ENCODE measurements at regions not wholly inside any gene's neighbourhood (a gene's known extent, or its start where the extent isn't known, plus 50 kb on each side); places are given as distances from the start of the nearest gene placed in this dataset.

DNA sequence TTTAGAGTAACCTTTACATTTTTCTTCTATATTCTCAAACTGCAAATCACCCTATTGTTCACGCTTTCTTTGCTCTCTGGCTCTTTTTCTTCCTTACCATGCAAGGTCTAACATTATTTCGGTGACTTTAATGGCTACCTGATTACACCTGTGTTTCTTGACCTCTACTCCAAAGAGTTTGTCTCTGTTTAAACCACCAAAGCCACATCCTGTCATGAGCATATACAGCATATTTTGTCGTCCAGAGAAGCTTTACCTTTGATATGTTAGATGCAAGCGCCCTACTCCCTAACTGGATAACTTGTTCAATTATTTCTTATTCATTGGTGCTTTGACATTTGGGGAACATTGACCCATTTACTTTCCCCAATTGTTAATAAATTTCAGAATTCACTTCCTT is 565.1 kb upstream of the GCFC2 start:
- Histone ChIP-seq H4K20me1 (ENCODE audit: control insufficient read depth, insufficient read depth, low read depth, low read length) (no peaks in the 10 kb centered on the region), H3K9me3 (ENCODE audit: control insufficient read depth, insufficient read depth, low read length) (no peaks in the 10 kb centered on the region), H3K4me3 (ENCODE audit: low read length) (no peak overlapping the region), H3K4me2 (ENCODE audit: low read length) (no peak overlapping the region), H3K4me1 (ENCODE audit: control insufficient read depth, low read length) (no peaks in the 10 kb centered on the region), H3K79me2 (ENCODE audit: control insufficient read depth, low read length) (no peaks in the 10 kb centered on the region), H3K27ac (ENCODE audit: low read depth, low read length) (no peak overlapping the region), H3F3A (ENCODE audit: control insufficient read depth, insufficient read depth) (no peaks in the 10 kb centered on the region), H3K9me2 (replicated peaks; ENCODE audit: control insufficient read depth, low read length) (no peaks in the 10 kb centered on the region), H3K27me3 (ENCODE audit: control insufficient read depth, low read length) (no peaks in the 10 kb centered on the region), H3K36me3 (ENCODE audit: control insufficient read depth, low read length) (no peaks in the 10 kb centered on the region)
- TF ChIP-seq EZH2phosphoT487 (IDR thresholded peaks at IDR 0.05; ENCODE audit: borderline replicate concordance, low read length): no peak
- TF ChIP-seq, protein P1, sequence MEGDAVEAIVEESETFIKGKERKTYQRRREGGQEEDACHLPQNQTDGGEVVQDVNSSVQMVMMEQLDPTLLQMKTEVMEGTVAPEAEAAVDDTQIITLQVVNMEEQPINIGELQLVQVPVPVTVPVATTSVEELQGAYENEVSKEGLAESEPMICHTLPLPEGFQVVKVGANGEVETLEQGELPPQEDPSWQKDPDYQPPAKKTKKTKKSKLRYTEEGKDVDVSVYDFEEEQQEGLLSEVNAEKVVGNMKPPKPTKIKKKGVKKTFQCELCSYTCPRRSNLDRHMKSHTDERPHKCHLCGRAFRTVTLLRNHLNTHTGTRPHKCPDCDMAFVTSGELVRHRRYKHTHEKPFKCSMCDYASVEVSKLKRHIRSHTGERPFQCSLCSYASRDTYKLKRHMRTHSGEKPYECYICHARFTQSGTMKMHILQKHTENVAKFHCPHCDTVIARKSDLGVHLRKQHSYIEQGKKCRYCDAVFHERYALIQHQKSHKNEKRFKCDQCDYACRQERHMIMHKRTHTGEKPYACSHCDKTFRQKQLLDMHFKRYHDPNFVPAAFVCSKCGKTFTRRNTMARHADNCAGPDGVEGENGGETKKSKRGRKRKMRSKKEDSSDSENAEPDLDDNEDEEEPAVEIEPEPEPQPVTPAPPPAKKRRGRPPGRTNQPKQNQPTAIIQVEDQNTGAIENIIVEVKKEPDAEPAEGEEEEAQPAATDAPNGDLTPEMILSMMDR (IDR thresholded peaks at IDR 0.05; ENCODE audit: low read depth, low read length, poor library complexity, severe bottlenecking): no peak

DNA sequence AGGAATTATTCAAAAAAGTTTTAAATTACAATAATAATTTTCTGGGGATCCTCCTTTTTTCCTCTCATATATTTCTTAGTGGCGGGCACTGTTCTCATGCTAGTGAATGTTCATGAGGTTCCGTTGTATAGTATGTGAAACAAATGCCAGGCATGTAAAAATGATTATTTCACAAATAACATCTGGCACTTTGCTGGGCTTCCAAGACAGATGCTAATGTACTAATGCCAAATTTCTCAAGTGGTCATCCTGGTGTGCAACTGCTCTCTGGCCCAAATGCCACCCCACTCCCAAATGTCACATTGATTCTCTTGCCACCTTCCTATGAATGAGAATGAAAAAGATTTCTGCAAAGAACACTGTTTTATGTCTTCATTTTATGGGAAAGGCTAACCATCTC is 564.0 kb upstream of the GCFC2 start:
- H4K20me1 ChIP-seq (ENCODE audit: control insufficient read depth, insufficient read depth, low read depth, low read length): no peaks in the 10 kb centered on the region
- no peak overlapping the region for H3K4me2 ChIP-seq (ENCODE audit: low read length)
- H3K36me3 ChIP-seq (ENCODE audit: control insufficient read depth, low read length): no peaks in the 10 kb centered on the region
- H3K4me3 ChIP-seq (ENCODE audit: low read length): no peak overlapping the region
- no peaks in the 10 kb centered on the region for H3K27me3 ChIP-seq (ENCODE audit: control insufficient read depth, low read length)
- TF ChIP-seq, protein P1 (IDR thresholded peaks at IDR 0.05; ENCODE audit: low read depth, low read length, poor library complexity, severe bottlenecking): no peak
- no peak for TF ChIP-seq EZH2phosphoT487 (IDR thresholded peaks at IDR 0.05; ENCODE audit: borderline replicate concordance, low read length)
- no peaks in the 10 kb centered on the region for H3K4me1 ChIP-seq (ENCODE audit: control insufficient read depth, low read length)
- no peaks in the 10 kb centered on the region for H3F3A ChIP-seq (ENCODE audit: control insufficient read depth, insufficient read depth)
- H3K9me3 ChIP-seq (ENCODE audit: control insufficient read depth, insufficient read depth, low read length): no peaks in the 10 kb centered on the region
- H3K27ac ChIP-seq (ENCODE audit: low read depth, low read length): no peak overlapping the region
- no peaks in the 10 kb centered on the region for H3K9me2 ChIP-seq (replicated peaks; ENCODE audit: control insufficient read depth, low read length)
- no peaks in the 10 kb centered on the region for H3K79me2 ChIP-seq (ENCODE audit: control insufficient read depth, low read length)

DNA sequence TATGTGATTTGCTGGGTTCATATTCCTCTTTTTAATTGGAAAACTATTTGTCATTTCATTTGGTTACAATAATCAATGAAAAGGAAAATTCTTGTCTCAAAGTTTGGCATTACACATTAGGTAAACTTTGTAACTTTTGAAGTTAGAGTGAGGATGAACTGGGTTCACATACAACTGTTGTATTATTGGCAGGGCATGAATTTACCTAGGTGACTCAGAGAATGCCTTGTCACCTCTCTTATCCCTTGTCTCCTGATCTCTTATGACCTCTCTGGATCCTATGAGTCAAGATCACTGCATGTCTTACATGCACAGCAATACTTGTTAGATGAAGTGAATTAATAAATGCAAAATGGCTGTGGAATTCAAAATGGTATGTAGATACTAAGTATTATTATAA is 563.4 kb upstream of the GCFC2 start:
- Histone ChIP-seq H3K9me3 (ENCODE audit: control insufficient read depth, insufficient read depth, low read length) (no peaks in the 10 kb centered on the region), H3K27ac (ENCODE audit: low read depth, low read length) (no peak overlapping the region), H3K4me1 (ENCODE audit: control insufficient read depth, low read length) (no peaks in the 10 kb centered on the region), H3F3A (ENCODE audit: control insufficient read depth, insufficient read depth) (no peaks in the 10 kb centered on the region), H3K27me3 (ENCODE audit: control insufficient read depth, low read length) (no peaks in the 10 kb centered on the region), H3K36me3 (ENCODE audit: control insufficient read depth, low read length) (no peaks in the 10 kb centered on the region), H4K20me1 (ENCODE audit: control insufficient read depth, insufficient read depth, low read depth, low read length) (no peaks in the 10 kb centered on the region), H3K9me2 (replicated peaks; ENCODE audit: control insufficient read depth, low read length) (no peaks in the 10 kb centered on the region), H3K79me2 (ENCODE audit: control insufficient read depth, low read length) (no peaks in the 10 kb centered on the region), H3K4me2 (ENCODE audit: low read length) (no peak overlapping the region), H3K4me3 (ENCODE audit: low read length) (no peak overlapping the region)
- TF ChIP-seq, protein P1 (IDR thresholded peaks at IDR 0.05; ENCODE audit: low read depth, low read length, poor library complexity, severe bottlenecking): no peak
- TF ChIP-seq EZH2phosphoT487 (IDR thresholded peaks at IDR 0.05; ENCODE audit: borderline replicate concordance, low read length): no peak
